Fibroblast of lung (primary cell): ENCODE measurements at regions not wholly inside any gene's neighbourhood (a gene's known extent, or its start where the extent isn't known, plus 50 kb on each side); places are given as distances from the start of the nearest gene placed in this dataset.

Experiments used
- CTCF ChIP-seq, 2 donors: IDR thresholded peaks in 1 of 2; conservative IDR thresholded peaks in 1 of 2; 1 replicate in 1 of 2; 2 replicates in 1 of 2; pipeline ENCODE4 v1.5.1; 2011 to 2012; ENCODE audit warnings: low read length in 2 of 2, control low read depth in 1 of 2, inconsistent platforms in 1 of 2, low read depth in 1 of 2, mild to moderate bottlenecking in 1 of 2
- EZH2 ChIP-seq: IDR thresholded peaks from 2 replicates; pipeline ENCODE4 v1.5.1; 2012; ENCODE audit warnings: low read length, control low read depth, mild to moderate bottlenecking; ENCODE audit errors: missing control alignments

GRCh38 chr4:111066887-111067286, 444.0 kb upstream of the PITX2 start:
- no peak for TF ChIP-seq CTCF (conservative IDR thresholded peaks at IDR 0.05 in 1 of 2, IDR thresholded peaks at IDR 0.05 in 1 of 2; ENCODE audit: low read depth in 1 of 2, low read length in 2 of 2)
- TF ChIP-seq EZH2, result no peak
